ENCODE measurements at regions not wholly inside any gene's neighbourhood (a gene's known extent, or its start where the extent isn't known, plus 50 kb on each side); places are given as distances from the start of the nearest gene placed in this dataset.

GRCh38 chr9:99326917-99327189 is 104.8 kb downstream of the SEC61B start:
- no peak for DNase-seq (ENCODE audit: low read depth in 2 of 2)

DNA sequence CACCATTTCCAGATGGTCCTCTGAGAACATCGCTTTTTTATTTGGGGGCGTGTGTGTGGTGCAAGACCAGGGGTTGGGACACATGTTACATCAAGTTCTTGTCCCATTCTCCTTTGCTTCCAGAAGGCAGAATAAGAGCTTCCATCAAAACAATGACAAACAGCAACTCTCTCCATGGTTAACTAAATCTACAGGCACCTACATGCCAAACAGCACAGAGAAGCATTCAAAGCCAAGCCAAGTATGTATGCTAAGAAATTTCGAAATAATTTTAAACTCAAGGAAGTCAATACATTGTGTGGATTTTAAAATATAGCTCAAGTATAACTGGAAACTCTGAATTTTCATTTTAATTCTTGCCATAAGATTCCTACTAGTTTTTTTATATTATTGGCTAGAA is 105.6 kb downstream of the SEC61B start:
- no peak for DNase-seq (ENCODE audit: low read depth in 2 of 2)

- peak in 1 of 2 donors; percentile 72 for DNase-seq (ENCODE audit: low read depth in 2 of 2)
Observed at GRCh38 chr9:99335280-99335679, 113.2 kb downstream of the SEC61B start.

- DNase-seq (ENCODE audit: low read depth in 2 of 2): no peak
Observed at GRCh38 chr9:99336005-99336404, 113.9 kb downstream of the SEC61B start.

DNA sequence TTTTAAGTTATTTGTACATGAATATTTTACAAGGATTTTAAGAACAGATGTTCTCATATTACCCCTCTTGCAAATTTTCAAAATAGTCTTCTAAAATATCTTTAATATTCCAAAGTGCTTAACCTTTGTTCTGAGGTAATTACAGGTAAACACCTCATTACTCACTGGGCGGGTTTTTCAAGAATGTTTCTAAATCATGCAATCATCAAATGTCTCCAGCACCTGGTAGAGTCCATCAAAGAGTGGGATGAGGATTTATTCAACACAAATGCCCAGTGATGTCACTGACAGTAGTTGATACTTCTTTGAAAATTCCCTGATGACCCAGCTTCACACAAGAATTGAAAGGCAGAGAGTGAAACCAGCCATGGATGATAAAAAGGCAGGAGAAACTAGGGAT is 114.4 kb downstream of the SEC61B start:
- no peak for DNase-seq (ENCODE audit: low read depth in 2 of 2)

DNA sequence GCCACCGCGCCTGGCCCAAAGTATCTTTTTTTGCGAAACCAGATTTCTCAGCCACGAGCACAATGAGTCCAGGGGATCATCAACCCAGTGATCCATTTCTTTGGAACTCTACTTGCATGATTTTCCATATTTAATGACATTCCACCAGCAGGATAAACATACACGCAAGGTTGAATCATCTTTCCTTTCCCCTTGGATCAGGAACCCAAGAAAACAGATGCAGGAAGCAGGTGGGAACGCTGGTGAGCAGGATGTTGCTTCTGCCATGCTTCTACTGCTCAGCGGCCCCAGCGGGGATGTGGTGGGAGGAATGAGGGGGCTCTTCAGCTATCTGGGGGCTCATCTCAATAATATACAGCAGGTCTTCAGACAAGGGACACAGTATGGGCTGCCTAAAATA is 118.2 kb downstream of the SEC61B start:
- peak; percentile 76 to 96 for DNase-seq (ENCODE audit: low read depth in 2 of 2)

- no peak for DNase-seq (ENCODE audit: low read depth in 2 of 2)
Observed at GRCh38 chr9:99341686-99342085, 119.6 kb downstream of the SEC61B start.

- no peak for DNase-seq (ENCODE audit: low read depth in 2 of 2)
Observed at GRCh38 chr9:99345451-99345850, 123.4 kb downstream of the SEC61B start.

DNA sequence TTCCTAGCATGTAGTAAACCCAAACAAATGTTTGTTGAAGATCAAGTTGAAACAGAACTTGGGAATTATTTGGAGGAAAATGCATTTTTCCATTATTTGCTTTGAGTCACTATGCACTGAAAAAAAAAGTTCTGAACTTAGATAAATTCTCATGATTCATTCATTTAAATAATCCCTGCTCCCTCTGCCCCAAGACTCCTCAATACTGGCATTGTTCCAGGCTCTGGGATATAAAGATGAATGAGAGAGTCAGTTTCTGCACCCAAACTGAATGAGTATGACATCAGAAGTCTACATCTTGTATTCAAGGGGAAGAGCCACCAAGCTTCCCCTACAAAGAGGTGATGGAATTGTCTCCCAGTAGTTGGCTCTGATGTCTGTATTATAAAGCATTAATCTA is 123.9 kb downstream of the SEC61B start:
- peak in 1 of 2 donors; percentile 75 for DNase-seq (ENCODE audit: low read depth in 2 of 2)

- DNase-seq (ENCODE audit: low read depth in 2 of 2): no peak
Observed at GRCh38 chr9:99347568-99347967, 125.5 kb downstream of the SEC61B start.

DNA sequence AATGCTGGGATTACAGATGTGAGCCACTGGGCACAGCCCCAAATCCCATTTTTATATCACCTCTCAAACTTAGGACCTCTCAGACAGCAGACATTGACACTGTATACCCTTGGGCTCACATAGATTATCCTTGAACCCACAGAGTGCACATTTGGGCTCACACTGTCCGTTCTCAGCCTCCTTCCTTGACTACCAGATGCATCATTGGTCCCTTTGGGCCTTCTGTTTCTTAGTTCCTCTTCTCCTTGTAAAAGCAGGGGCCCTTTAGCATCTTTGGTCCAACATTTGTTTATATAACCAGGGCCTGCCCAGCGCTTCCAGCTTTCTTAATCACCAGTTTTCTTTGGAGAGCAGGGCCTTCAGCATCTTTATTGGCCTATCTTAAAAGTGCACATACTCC is 126.2 kb downstream of the SEC61B start:
- no peak for DNase-seq (ENCODE audit: low read depth in 2 of 2)

GRCh38 chr9:99349870-99350269 is 127.8 kb downstream of the SEC61B start:
- DNase-seq (ENCODE audit: low read depth in 2 of 2): no peak

DNA sequence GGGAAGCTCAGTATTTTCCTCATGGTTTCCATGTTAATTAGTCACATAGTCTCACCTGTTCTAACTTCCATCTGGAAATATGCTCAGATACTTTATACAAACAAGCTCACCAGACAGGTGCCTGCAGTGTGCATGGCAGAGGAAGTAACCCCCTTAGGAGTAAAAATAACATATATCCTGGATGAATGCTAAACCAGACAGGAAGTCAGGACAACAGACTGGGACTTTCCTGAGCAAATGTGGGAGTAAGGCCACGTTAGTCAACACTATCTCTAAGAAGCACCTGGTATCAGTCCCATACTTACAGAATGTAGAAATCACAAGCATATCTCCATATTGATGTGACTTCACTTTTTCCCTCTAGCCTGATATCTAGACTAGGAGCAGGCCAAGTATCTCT is 128.4 kb downstream of the SEC61B start:
- DNase-seq (ENCODE audit: low read depth in 2 of 2): peak; percentile 57 to 65

DNA sequence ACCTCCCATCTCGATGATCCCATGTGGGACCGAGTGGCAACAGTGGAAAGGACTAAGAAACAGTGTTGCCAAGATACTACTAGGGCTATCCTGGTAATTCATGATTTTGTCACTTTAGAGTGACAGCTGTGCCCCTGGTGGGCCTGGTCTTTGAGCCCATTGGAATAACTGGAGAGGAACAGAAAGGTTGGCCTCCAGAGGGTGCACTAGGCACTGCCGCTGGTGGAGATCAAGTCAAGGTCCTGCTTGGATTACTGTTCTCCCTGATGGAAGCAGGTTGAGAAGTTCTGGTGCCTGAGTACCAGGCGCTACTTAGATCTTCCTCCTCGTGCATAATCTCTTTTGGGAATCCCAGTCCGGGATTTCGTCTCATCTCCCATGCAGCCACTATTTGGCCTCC is 129.6 kb downstream of the SEC61B start:
- no peak for DNase-seq (ENCODE audit: low read depth in 2 of 2)

- DNase-seq (ENCODE audit: low read depth in 2 of 2): no peak
Observed at GRCh38 chr9:99352826-99353225, 130.7 kb downstream of the SEC61B start.

DNA sequence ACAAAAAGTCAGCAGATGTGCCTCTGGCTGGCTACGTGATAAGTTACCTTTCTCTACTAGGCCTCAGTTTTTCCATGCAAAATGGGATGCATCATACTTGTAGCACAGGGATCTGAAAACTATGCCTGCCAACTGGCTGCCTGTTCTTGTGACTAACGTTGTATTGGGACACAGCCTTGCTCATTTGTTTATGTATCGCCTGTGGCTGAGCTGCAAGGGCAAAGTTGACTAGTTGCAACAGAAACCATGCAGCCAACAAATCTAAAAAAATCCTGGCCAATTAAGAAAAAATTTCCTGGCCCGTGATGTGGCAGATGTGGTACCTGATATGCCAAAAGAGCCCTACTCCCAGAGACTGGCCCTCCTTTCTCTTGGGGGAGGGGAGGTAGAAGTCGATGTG is 131.3 kb downstream of the SEC61B start:
- DNase-seq (ENCODE audit: low read depth in 2 of 2): peak; percentile 24 to 74

DNA sequence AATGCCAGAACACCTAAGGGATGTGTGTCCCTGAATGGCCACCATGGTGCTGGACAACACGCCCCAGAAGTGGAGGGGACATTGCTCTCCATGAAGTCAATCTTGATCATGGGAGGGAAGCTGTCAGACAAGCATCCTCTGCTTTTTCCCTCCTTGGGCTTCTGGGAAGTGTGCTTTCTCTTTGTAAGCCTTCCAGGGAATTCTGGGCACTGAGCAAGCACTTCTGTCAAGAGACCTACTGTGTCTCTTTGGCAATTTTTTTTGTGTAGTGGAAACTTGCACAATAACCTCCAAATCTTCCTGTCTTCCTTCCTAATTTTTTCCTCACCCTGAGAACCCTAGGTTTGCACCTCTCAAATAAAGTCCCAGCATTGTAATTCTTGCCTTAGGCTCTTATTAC is 132.0 kb downstream of the SEC61B start:
- no peak for DNase-seq (ENCODE audit: low read depth in 2 of 2)

- DNase-seq (ENCODE audit: low read depth in 2 of 2): peak in 1 of 2 donors; percentile 63
Observed at GRCh38 chr9:99356512-99356971, 134.5 kb downstream of the SEC61B start.

DNA sequence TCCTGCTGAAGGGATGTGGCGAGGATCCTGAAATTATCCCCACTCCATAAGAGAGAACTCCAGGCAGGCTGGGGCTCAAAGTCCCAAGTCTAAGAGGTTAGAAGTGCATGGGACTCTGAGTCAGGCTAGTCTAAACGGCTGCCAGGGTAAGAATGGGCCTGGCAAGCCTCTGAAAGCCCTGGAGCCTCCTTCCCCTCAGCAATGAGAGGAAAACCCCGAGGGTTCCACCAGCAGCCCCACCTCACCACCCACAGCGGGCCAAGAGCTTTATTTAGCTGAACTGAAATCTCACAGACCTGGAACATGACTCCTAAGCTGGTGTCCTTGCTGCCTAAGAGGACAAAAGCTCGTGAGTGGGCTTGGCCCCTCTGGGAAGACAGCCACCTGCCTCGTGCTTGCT is 135.5 kb downstream of the SEC61B start:
- DNase-seq (ENCODE audit: low read depth in 2 of 2): no peak

- no peak for DNase-seq (ENCODE audit: low read depth in 2 of 2)
Observed at GRCh38 chr9:99358668-99359067, 136.6 kb downstream of the SEC61B start.

GRCh38 chr9:99359336-99359735 is 137.3 kb downstream of the SEC61B start:
- DNase-seq (ENCODE audit: low read depth in 2 of 2): no peak

GRCh38 chr9:99360026-99360425 is 137.9 kb downstream of the SEC61B start:
- no peak for DNase-seq (ENCODE audit: low read depth in 2 of 2)

- DNase-seq (ENCODE audit: low read depth in 2 of 2): no peak
Observed at GRCh38 chr9:99361817-99362216, 139.7 kb downstream of the SEC61B start.

DNA sequence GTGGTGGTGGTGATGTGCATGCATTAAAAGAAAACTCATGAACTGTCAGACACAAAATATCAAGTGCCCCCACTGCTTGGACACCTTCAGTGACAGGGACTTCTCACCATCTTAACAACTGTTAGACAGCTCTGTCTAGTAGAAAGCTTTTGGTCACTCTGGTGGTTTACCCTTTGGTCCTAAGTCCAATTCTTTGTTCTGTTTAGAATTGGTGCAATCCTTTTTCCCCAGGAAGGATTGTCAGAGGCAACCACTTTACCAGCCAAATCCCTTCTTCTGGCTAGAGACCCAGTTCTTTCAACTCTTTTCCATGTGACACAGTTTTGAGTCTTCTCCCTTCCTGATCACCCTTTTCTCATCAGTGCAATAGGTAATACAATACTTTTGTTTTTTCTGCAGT is 140.2 kb downstream of the SEC61B start:
- DNase-seq (ENCODE audit: low read depth in 2 of 2): no peak

GRCh38 chr9:99363509-99363908 is 141.4 kb downstream of the SEC61B start:
- no peak for DNase-seq (ENCODE audit: low read depth in 2 of 2)
